ENCODE measurements at regions not wholly inside any gene's neighbourhood (a gene's known extent, or its start where the extent isn't known, plus 50 kb on each side); places are given as distances from the start of the nearest gene placed in this dataset.

DNA sequence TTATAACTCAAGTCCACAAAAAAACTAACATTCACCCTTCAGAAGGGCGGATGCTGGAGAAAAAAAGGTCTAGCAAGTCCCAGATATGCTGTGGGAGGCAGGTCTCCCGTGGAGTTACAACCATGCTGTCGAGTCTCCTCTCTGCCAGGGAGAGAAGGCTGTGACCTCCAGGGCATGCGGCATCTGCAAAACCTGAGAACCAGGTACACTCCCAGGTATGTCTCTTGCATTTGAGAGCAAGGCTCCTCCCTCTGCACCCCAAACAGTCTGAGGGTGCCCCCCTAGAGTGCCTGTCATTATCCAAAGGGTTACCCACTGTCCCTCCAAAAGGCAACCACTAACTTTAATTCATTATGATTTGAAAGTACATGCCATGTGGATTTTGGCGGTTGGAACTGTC lies 134.0 kb downstream of the IRX2 start:
- TF ChIP-seq EZH2phosphoT487 (IDR thresholded peaks at IDR 0.05): no peak
- no peak for TF ChIP-seq CTCF (IDR thresholded peaks at IDR 0.05)
- TF ChIP-seq EZH2 (IDR thresholded peaks at IDR 0.05): no peak

All from neural progenitor cell (in vitro differentiated cells).